Colonic mucosa (tissue), 4 donors: ENCODE measurements at regions not wholly inside any gene's neighbourhood (a gene's known extent, or its start where the extent isn't known, plus 50 kb on each side); places are given as distances from the start of the nearest gene placed in this dataset.

ENCODE experiments used
- DNase-seq: peaks from one replicate; pipeline ENCODE4 v3.0.0-alpha.2; 2020
- H3K27ac ChIP-seq: fragments of 200-600 bp; one replicate; pipeline ENCODE4 v1.8.0; 2021
- H3K27me3 ChIP-seq: fragments of 200-600 bp; one replicate; pipeline ENCODE4 v1.8.0; 2021
- H3K36me3 ChIP-seq: fragments of 200-600 bp; one replicate; pipeline ENCODE4 v1.8.0; 2021
- H3K4me1 ChIP-seq: fragments of 200-600 bp; one replicate; pipeline ENCODE4 v1.8.0; 2021; ENCODE audit warnings: mild to moderate bottlenecking
- H3K4me3 ChIP-seq: fragments of 200-600 bp; one replicate; pipeline ENCODE4 v1.8.0; 2021
- H3K9ac ChIP-seq, 2 donors: one replicate each; pipeline ENCODE4 v1.7.0; 2013; ENCODE audit warnings: control low read depth in 2 of 2, low read depth in 2 of 2, low read length in 2 of 2
- H3K9me3 ChIP-seq: fragments of 200-600 bp; one replicate; pipeline ENCODE4 v1.8.0; 2021
- intact Hi-C: fragments of 100-400 bp; cut with DNase I; formaldehyde crosslinking; loops from one replicate; pipeline ENCODE4 v1.14.1; 2022
- TF ChIP-seq, protein P1 (sequence below): fragments of 200-600 bp; IDR thresholded peaks from one replicate; pipeline ENCODE4 v1.8.0; 2022; ENCODE audit warnings: antibody characterized with exemption, mild to moderate bottlenecking
- donor health status: healthy.
- donor health status: DM: no; HTN: no; CAD: no.
- donor health status: DM: no; HTN: no; CAD: no.

DNA sequence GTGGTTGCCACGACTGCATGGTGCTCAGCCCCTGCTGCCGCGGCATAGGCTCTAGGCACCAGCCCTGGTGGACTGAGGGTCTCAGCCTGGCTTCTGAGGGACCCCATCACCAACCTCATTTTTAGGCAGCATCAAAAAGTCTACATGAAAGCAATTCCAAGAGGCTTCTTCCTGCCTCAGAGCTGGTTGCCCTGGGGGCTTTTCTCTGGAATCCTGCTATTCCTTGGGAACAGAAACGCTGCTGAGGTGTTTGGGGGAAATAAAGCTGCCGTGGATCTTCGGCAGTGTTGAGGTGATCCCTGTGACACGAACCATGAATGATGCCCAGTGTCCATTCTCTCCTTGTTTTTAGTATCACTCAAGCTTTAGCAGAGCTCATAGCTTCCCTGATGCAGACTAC, 148.4 kb upstream of the LRFN2 start:
- H3K27me3 ChIP-seq: no peaks in the 10 kb centered on the region
- TF ChIP-seq, protein P1, sequence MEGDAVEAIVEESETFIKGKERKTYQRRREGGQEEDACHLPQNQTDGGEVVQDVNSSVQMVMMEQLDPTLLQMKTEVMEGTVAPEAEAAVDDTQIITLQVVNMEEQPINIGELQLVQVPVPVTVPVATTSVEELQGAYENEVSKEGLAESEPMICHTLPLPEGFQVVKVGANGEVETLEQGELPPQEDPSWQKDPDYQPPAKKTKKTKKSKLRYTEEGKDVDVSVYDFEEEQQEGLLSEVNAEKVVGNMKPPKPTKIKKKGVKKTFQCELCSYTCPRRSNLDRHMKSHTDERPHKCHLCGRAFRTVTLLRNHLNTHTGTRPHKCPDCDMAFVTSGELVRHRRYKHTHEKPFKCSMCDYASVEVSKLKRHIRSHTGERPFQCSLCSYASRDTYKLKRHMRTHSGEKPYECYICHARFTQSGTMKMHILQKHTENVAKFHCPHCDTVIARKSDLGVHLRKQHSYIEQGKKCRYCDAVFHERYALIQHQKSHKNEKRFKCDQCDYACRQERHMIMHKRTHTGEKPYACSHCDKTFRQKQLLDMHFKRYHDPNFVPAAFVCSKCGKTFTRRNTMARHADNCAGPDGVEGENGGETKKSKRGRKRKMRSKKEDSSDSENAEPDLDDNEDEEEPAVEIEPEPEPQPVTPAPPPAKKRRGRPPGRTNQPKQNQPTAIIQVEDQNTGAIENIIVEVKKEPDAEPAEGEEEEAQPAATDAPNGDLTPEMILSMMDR: no peak
- H3K9ac ChIP-seq: no peak overlapping the region
- no peak overlapping the region for H3K27ac ChIP-seq
- no peak for DNase-seq
- H3K36me3 ChIP-seq: no peaks in the 10 kb centered on the region
- no peaks in the 10 kb centered on the region for H3K4me1 ChIP-seq
- H3K4me3 ChIP-seq: no peak overlapping the region
- H3K9me3 ChIP-seq: no peaks in the 10 kb centered on the region
- intact Hi-C loops: no loop called here

DNA sequence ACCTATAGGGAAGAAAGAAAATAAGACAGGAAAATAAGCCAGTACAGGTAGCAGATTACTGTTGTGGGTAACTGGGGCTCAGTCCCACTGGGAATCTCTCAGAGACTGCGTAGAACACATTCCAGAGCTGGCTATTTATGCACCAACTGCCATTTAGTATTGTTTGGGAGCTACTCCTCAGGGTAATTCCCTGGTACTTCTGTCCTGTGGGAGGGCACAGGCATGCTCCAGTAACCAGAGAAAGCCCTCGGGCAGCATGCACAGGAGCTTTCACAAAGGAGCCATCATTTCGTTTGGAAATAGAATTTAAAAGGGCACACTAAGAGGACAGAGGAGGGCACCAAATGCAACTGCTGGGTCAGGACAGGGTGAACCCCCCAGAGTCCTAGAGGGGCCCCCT, 148.0 kb upstream of the LRFN2 start:
- Histone ChIP-seq H3K4me3 (no peak overlapping the region), H3K9ac (no peak overlapping the region), H3K27me3 (no peaks in the 10 kb centered on the region), H3K4me1 (no peaks in the 10 kb centered on the region), H3K36me3 (no peaks in the 10 kb centered on the region), H3K9me3 (no peaks in the 10 kb centered on the region), H3K27ac (no peak overlapping the region)
- intact Hi-C loops: no loop called here
- no peak for DNase-seq
- TF ChIP-seq, protein P1: no peak

DNA sequence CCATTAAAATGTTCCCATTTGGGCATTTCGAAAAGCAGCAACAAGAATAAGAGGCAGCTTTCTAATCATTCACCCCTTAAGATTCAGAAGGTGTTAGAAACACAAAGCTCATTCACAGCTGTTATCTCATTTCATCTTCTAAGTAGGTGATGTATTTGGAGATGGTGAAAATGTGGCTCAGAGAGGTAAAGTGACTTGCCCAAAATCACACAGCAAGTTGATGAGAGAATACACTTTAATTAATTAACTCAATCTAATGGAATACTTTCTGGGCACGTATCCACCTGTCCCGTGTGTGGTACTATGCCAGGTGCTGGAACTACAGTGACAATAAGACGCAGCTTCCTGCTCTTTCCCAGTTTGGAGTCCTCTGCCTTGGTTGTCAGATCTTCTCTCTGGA, 147.4 kb upstream of the LRFN2 start:
- intact Hi-C loops: no loop called here
- no peak for DNase-seq
- Histone ChIP-seq H3K4me1 (no peaks in the 10 kb centered on the region), H3K4me3 (no peak overlapping the region), H3K9ac (no peak overlapping the region), H3K27ac (no peak overlapping the region), H3K36me3 (no peaks in the 10 kb centered on the region), H3K9me3 (no peaks in the 10 kb centered on the region), H3K27me3 (no peaks in the 10 kb centered on the region)
- TF ChIP-seq, protein P1: no peak

DNA sequence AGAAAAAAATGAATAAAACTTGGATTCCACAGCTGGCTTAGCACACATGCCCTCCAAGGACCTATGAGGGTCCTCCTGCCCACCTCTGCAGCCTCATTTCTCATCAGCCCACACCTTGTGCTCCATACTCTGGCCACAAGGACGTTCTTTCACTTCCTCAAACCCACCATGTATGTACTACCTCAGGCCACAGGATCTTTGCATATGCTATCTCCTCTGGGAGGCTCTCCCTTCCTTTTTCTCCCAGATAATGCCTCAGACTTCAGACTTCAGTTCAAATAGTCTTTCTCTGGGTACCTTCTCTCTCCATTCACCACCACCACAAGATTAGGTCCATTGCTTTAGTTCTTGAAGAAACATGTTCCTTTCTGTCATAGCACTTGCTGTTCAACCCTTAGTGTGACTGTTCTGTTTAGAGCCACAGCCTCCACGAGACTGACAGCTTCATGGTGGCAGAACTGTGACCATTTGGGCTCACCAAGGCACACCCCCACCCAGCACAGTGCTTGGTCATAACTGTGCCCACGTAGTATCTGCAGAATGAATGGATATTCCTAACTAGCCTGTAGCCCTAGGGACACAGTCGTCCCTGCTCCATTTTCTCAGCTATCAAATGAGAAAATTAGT, 146.7 kb upstream of the LRFN2 start:
- DNase-seq: no peak
- TF ChIP-seq, protein P1: no peak
- H3K27me3 ChIP-seq: no peaks in the 10 kb centered on the region
- intact Hi-C loops: no loop called here
- no peaks in the 10 kb centered on the region for H3K36me3 ChIP-seq
- H3K4me1 ChIP-seq: no peaks in the 10 kb centered on the region
- H3K9me3 ChIP-seq: no peaks in the 10 kb centered on the region
- no peak overlapping the region for H3K4me3 ChIP-seq
- no peak overlapping the region for H3K9ac ChIP-seq
- H3K27ac ChIP-seq: no peak overlapping the region

DNA sequence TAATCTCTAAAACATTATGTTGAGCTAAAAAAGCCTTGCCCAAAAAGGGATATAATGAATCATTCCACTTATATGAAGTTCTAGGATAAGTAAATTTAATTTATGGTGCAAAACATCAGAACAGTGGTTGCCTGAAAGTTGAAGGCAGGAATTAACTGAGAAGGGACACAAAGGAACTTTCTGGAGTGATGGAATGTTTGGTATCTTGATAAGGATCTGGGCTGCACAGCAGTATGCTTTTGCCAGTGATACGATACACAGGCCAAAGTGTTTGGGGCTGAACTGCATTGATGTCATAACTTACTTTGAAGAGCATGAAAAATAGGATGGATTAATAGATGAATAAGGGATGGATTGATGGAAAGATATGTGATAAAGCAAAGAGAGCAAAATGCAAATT, 146.1 kb upstream of the LRFN2 start:
- no peaks in the 10 kb centered on the region for H3K27me3 ChIP-seq
- TF ChIP-seq, protein P1: no peak
- DNase-seq: no peak
- H3K36me3 ChIP-seq: no peaks in the 10 kb centered on the region
- no peak overlapping the region for H3K4me3 ChIP-seq
- no peak overlapping the region for H3K9ac ChIP-seq
- intact Hi-C loops: no loop called here
- H3K9me3 ChIP-seq: no peaks in the 10 kb centered on the region
- H3K27ac ChIP-seq: no peak overlapping the region
- H3K4me1 ChIP-seq: no peaks in the 10 kb centered on the region

DNA sequence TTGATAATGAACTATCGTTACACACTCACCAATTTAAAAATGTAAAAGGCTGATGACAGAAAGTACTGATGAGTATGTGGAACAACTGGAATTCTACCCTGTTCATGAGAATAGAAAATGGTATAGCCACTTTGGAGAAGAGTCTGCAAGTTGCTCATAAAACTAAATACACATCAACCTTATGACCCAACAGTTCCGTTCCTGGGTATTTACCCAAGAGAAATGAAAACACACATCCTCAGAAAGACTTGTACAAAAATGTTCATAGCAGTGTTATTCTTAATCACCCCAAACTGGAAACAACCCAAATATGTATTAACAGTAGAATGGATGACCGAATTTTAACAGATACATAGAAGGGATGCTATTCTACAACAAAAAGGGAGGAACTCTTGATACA, 145.7 kb upstream of the LRFN2 start:
- Histone ChIP-seq H3K4me3 (no peak overlapping the region), H3K27me3 (no peaks in the 10 kb centered on the region), H3K36me3 (no peaks in the 10 kb centered on the region), H3K9ac (no peak overlapping the region), H3K4me1 (no peaks in the 10 kb centered on the region), H3K27ac (no peak overlapping the region), H3K9me3 (no peaks in the 10 kb centered on the region)
- DNase-seq: no peak
- TF ChIP-seq, protein P1: no peak
- intact Hi-C loops: no loop called here
